ENCODE measurements at regions not wholly inside any gene's neighbourhood (a gene's known extent, or its start where the extent isn't known, plus 50 kb on each side); places are given as distances from the start of the nearest gene placed in this dataset.

DNA sequence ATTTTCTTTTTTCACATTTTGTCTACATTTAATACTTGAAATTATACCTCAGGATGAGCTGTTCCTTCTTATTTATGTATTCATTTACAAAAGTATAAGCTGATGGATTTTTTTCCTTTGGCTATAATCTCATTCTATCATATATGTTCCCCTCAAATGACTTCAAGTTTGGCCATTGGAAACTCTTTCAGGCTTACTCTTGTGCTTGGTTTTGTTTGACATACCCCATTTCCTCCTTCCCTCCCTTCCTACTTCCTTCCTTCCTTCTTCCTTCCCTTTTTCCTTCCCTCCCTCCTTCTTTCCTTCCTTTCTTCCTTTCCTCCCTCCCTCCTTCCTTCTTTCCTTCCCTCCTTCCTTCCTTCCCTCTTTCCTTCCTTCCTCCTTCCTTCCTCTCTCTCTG, 697.1 kb upstream of the ARPP21 start:
- TF ChIP-seq, protein P1, sequence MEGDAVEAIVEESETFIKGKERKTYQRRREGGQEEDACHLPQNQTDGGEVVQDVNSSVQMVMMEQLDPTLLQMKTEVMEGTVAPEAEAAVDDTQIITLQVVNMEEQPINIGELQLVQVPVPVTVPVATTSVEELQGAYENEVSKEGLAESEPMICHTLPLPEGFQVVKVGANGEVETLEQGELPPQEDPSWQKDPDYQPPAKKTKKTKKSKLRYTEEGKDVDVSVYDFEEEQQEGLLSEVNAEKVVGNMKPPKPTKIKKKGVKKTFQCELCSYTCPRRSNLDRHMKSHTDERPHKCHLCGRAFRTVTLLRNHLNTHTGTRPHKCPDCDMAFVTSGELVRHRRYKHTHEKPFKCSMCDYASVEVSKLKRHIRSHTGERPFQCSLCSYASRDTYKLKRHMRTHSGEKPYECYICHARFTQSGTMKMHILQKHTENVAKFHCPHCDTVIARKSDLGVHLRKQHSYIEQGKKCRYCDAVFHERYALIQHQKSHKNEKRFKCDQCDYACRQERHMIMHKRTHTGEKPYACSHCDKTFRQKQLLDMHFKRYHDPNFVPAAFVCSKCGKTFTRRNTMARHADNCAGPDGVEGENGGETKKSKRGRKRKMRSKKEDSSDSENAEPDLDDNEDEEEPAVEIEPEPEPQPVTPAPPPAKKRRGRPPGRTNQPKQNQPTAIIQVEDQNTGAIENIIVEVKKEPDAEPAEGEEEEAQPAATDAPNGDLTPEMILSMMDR (IDR thresholded peaks at IDR 0.05) = no peak
- no peak for TF ChIP-seq POLR2A (IDR thresholded peaks at IDR 0.05)
